Endothelial cell of umbilical vein (primary cell): ENCODE measurements at regions not wholly inside any gene's neighbourhood (a gene's known extent, or its start where the extent isn't known, plus 50 kb on each side); places are given as distances from the start of the nearest gene placed in this dataset.

Experiments
- BruUV-seq: library from RNA; stranded (reverse); fragments of 400-500 nt; replicated peaks from 2 replicates; lab custom pipeline; 2021; lab: Mats Ljungman, UMichigan
- CTCF ChIA-PET: fragments of 300-600, 350-600 bp; sonication (Branson Sonifier 250); formaldehyde crosslinking; loops from one replicate; lab custom pipeline; 2021; ENCODE audit warnings: antibody characterized with exemption, inconsistent platforms; lab: Charles Lee
- POLR2A ChIA-PET: fragments of 300-600, 350-600 bp; sonication (Branson Sonifier 250); formaldehyde crosslinking; loops from one replicate; lab custom pipeline; 2021; ENCODE audit warnings: antibody characterized with exemption, inconsistent platforms; lab: Charles Lee
- DNase-seq: peaks from one replicate; pipeline ENCODE4 v3.0.0-alpha.2; 2011; ENCODE audit warnings: low read depth, low spot score
- FAIRE-seq: peaks from 2 replicates; lab custom pipeline; 2011; peaks lifted over from hg19 to GRCh38; lab: Jason Lieb, UNC
- H2AFZ ChIP-seq: 2 replicates; pipeline ENCODE4 v1.6.0; 2012; ENCODE audit warnings: low read depth, low read length, control low read depth, inconsistent platforms
- H3K27ac ChIP-seq: 2 replicates; pipeline ENCODE4 v1.5.1; 2011; ENCODE audit warnings: low read depth, mild to moderate bottlenecking, control low read depth, low read length, moderate library complexity; ENCODE audit not compliant: insufficient read depth
- H3K27me3 ChIP-seq, 2 experiments: 2 replicates each; pipeline versions ENCODE4 v1.6.0 to v1.6.1; 2011; ENCODE audit warnings: low read length in 2 of 2, mixed read lengths in 1 of 2; ENCODE audit not compliant: control insufficient read depth in 2 of 2, insufficient read depth in 2 of 2
- H3K36me3 ChIP-seq, 2 experiments: 2 replicates in 1 of 2; 3 replicates in 1 of 2; pipeline ENCODE4 v1.5.1; 2011; ENCODE audit warnings: low read length in 2 of 2, mild to moderate bottlenecking in 1 of 2, moderate library complexity in 1 of 2; ENCODE audit not compliant: control insufficient read depth in 2 of 2, insufficient read depth in 2 of 2; ENCODE audit errors: extremely low read depth in 1 of 2
- H3K4me1 ChIP-seq: 3 replicates; pipeline ENCODE4 v1.5.1; 2011; ENCODE audit warnings: mild to moderate bottlenecking, low read length; ENCODE audit not compliant: control insufficient read depth, insufficient read depth; ENCODE audit errors: extremely low read depth
- H3K4me2 ChIP-seq: 2 replicates; pipeline ENCODE4 v1.6.1; 2011; ENCODE audit warnings: low read length, control low read depth, mixed read lengths; ENCODE audit not compliant: insufficient read depth
- H3K4me3 ChIP-seq, 3 experiments: fragments of 200-600 bp in 1 of 3; sonication (generic), shearing (Covaris generic) in 1 of 3; replicated peaks in 1 of 3; 2 replicates each; pipeline ENCODE4 v1.5.1; 2011 to 2016; ENCODE audit warnings: control low read depth in 3 of 3, low read length in 3 of 3, mild to moderate bottlenecking in 2 of 3, inconsistent platforms in 1 of 3, low read depth in 1 of 3, moderate library complexity in 1 of 3; ENCODE audit not compliant: insufficient read depth in 1 of 3
- H3K79me2 ChIP-seq: 2 replicates; pipeline ENCODE4 v1.6.0; 2012; ENCODE audit warnings: low read length, inconsistent platforms; ENCODE audit not compliant: control insufficient read depth, insufficient read depth
- H3K9ac ChIP-seq: replicated peaks from 2 replicates; pipeline ENCODE3; 2011; ENCODE audit warnings: low read length, control low read depth; ENCODE audit not compliant: insufficient read depth; ENCODE audit errors: extremely low read depth
- H3K9me1 ChIP-seq: replicated peaks from 3 replicates; pipeline ENCODE4 v1.6.0; 2011; ENCODE audit warnings: mild to moderate bottlenecking, low read length; ENCODE audit not compliant: control insufficient read depth, insufficient read depth; ENCODE audit errors: extremely low read depth
- H3K9me3 ChIP-seq: replicated peaks from 2 replicates; pipeline ENCODE4 v1.5.1; 2012; ENCODE audit warnings: low read length, inconsistent platforms; ENCODE audit not compliant: control insufficient read depth, insufficient read depth
- H4K20me1 ChIP-seq: replicated peaks from 2 replicates; pipeline ENCODE3; 2011; ENCODE audit warnings: mild to moderate bottlenecking, low read length; ENCODE audit not compliant: control insufficient read depth, insufficient read depth; ENCODE audit errors: extremely low read depth
- EZH2 ChIP-seq: IDR thresholded peaks from 2 replicates; pipeline ENCODE4 v1.6.1; 2012; ENCODE audit warnings: borderline replicate concordance, low read depth, mild to moderate bottlenecking, moderate library complexity, low read length, inconsistent platforms; ENCODE audit not compliant: severe bottlenecking
- FOS ChIP-seq: IDR thresholded peaks from 2 replicates; pipeline ENCODE4 v1.6.1; 2011; ENCODE audit warnings: mild to moderate bottlenecking, low read length, moderate library complexity, borderline replicate concordance; ENCODE audit not compliant: insufficient read depth
- GATA2 ChIP-seq: IDR thresholded peaks from 2 replicates; pipeline ENCODE4 v1.7.0; 2011; ENCODE audit warnings: low read depth, mild to moderate bottlenecking, moderate library complexity, mixed read lengths, low read length; ENCODE audit not compliant: insufficient read length, insufficient read depth
- JUN ChIP-seq: IDR thresholded peaks from 2 replicates; pipeline ENCODE4 v1.6.1; 2011; ENCODE audit warnings: borderline replicate concordance, low read depth; ENCODE audit not compliant: insufficient read length, insufficient read depth
- MYC ChIP-seq: IDR thresholded peaks from one replicate; pipeline ENCODE4 v1.6.1; 2011; ENCODE audit warnings: mild to moderate bottlenecking, low read depth, low read length
- POLR2A ChIP-seq: IDR thresholded peaks from 2 replicates; pipeline ENCODE4 v1.6.1; 2012; ENCODE audit warnings: low read depth, mild to moderate bottlenecking, control low read depth, low read length
- POLR2AphosphoS5 ChIP-seq: IDR thresholded peaks from 2 replicates; pipeline ENCODE4 v1.6.1; 2012; ENCODE audit warnings: low read depth, mild to moderate bottlenecking, control low read depth, low read length, moderate library complexity; ENCODE audit not compliant: insufficient read depth
- dilution Hi-C: fragments of 300-500 bp; cut with MboI; formaldehyde crosslinking; loops from one replicate; pipeline ENCODE4 v1.15.0; 2019; ENCODE audit warnings: low sequenced_read_pairs; ENCODE audit not compliant: extremely low pct_ligation_motif_present
- intact Hi-C: fragments of 100-400 bp; cut with micrococcal nuclease; formaldehyde crosslinking; loops from one replicate; pipeline ENCODE4 v1.10.0; 2022
- TF ChIP-seq, protein P1 (sequence below): IDR thresholded peaks from 2 replicates; pipeline ENCODE4 v1.6.1; 2011; ENCODE audit not compliant: insufficient read depth, insufficient read length
- TF ChIP-seq, protein P2 (sequence below), 2 donors: IDR thresholded peaks; 1 replicate in 1 of 2; 2 replicates in 1 of 2; pipeline ENCODE4 v1.5.1; 2011; ENCODE audit warnings: low read length in 2 of 2, mild to moderate bottlenecking in 2 of 2, moderate library complexity in 2 of 2, control low read depth in 1 of 2, inconsistent platforms in 1 of 2, low read depth in 1 of 2; ENCODE audit not compliant: insufficient read depth in 1 of 2; ENCODE audit errors: extremely low read depth in 1 of 2

GRCh38 chr17:73815474-73815873, 171.2 kb upstream of the SDK2 start:
- ChIA-PET CTCF (interaction anchor here (0.6 kb wide), 1 partner anchor 29 kb away, joined by 3 read pairs; no protein-coding TSS in a partner anchor), POLR2A (no interaction called here)
- intact Hi-C loops: no loop called here
- Histone ChIP-seq H3K9ac (no peak overlapping the region), H3K9me3 (peaks cover 2% of the 10 kb centered on the region), H2AFZ (no peak overlapping the region), H3K79me2 (no peaks in the 10 kb centered on the region), H3K4me1 (no peaks in the 10 kb centered on the region), H3K9me1 (no peaks in the 10 kb centered on the region), H4K20me1 (no peaks in the 10 kb centered on the region), H3K4me2 (no peak overlapping the region), H3K27me3 (no peaks in the 10 kb centered on the region), H3K4me3 (no peak overlapping the region), H3K27ac (no peak overlapping the region), H3K36me3 (no peaks in the 10 kb centered on the region)
- TF ChIP-seq JUN: no peak
- no peak for TF ChIP-seq POLR2A
- TF ChIP-seq MYC: no peak
- TF ChIP-seq, protein P1, sequence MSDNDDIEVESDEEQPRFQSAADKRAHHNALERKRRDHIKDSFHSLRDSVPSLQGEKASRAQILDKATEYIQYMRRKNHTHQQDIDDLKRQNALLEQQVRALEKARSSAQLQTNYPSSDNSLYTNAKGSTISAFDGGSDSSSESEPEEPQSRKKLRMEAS: no peak
- TF ChIP-seq FOS: no peak
- TF ChIP-seq, protein P2, sequence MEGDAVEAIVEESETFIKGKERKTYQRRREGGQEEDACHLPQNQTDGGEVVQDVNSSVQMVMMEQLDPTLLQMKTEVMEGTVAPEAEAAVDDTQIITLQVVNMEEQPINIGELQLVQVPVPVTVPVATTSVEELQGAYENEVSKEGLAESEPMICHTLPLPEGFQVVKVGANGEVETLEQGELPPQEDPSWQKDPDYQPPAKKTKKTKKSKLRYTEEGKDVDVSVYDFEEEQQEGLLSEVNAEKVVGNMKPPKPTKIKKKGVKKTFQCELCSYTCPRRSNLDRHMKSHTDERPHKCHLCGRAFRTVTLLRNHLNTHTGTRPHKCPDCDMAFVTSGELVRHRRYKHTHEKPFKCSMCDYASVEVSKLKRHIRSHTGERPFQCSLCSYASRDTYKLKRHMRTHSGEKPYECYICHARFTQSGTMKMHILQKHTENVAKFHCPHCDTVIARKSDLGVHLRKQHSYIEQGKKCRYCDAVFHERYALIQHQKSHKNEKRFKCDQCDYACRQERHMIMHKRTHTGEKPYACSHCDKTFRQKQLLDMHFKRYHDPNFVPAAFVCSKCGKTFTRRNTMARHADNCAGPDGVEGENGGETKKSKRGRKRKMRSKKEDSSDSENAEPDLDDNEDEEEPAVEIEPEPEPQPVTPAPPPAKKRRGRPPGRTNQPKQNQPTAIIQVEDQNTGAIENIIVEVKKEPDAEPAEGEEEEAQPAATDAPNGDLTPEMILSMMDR (IDR thresholded peaks at IDR 0.05; ENCODE audit: extremely low read depth in 1 of 2, insufficient read depth in 1 of 2, low read depth in 1 of 2, low read length in 2 of 2): no peak
- no peak for TF ChIP-seq POLR2AphosphoS5
- no peak for TF ChIP-seq GATA2
- TF ChIP-seq EZH2: no peak
- DNase-seq: no peak
- FAIRE-seq: no peak
- dilution Hi-C loops: no loop called here
- no TSS peak for BruUV-seq
